SK-N-MC (cell line): ENCODE measurements at regions not wholly inside any gene's neighbourhood (a gene's known extent, or its start where the extent isn't known, plus 50 kb on each side); places are given as distances from the start of the nearest gene placed in this dataset.

ENCODE experiments used
- EZH2 ChIP-seq: fragments of 200-600 bp; sonication (generic); IDR thresholded peaks from one replicate; pipeline ENCODE4 v1.6.1; 2017; ENCODE audit warnings: antibody characterized with exemption
- POLR2AphosphoS5 ChIP-seq: IDR thresholded peaks from 2 replicates; pipeline ENCODE4 v1.6.1; 2012; ENCODE audit warnings: mild to moderate bottlenecking, low read depth, low read length, borderline replicate concordance

DNA sequence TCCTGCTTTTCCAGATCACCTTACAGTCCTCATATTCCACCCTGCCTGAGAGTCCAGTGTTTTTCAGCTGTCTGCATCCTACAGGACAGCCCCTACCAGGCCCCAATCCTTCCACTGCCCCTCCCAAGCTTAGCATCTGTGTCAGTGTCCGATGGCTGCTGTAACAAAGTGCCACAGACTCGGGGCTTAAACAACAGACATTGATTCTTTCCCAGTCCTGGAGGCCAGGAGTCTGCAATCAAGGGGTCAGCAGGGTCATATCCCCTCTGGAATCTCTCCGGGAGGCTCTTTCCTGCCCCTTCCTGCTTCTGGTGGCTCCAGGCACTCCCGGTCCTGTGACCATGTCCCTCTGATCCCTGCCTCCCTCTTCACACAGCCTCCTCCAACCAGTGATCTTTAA is 396.6 kb upstream of the MAP3K7 start:
- no peak for TF ChIP-seq EZH2
- TF ChIP-seq POLR2AphosphoS5 = no peak
